ENCODE measurements at regions not wholly inside any gene's neighbourhood (a gene's known extent, or its start where the extent isn't known, plus 50 kb on each side); places are given as distances from the start of the nearest gene placed in this dataset.

GRCh38 chr16:8120001-8120400 is 470.3 kb downstream of the TMEM114 start:
- TF ChIP-seq, protein P1, sequence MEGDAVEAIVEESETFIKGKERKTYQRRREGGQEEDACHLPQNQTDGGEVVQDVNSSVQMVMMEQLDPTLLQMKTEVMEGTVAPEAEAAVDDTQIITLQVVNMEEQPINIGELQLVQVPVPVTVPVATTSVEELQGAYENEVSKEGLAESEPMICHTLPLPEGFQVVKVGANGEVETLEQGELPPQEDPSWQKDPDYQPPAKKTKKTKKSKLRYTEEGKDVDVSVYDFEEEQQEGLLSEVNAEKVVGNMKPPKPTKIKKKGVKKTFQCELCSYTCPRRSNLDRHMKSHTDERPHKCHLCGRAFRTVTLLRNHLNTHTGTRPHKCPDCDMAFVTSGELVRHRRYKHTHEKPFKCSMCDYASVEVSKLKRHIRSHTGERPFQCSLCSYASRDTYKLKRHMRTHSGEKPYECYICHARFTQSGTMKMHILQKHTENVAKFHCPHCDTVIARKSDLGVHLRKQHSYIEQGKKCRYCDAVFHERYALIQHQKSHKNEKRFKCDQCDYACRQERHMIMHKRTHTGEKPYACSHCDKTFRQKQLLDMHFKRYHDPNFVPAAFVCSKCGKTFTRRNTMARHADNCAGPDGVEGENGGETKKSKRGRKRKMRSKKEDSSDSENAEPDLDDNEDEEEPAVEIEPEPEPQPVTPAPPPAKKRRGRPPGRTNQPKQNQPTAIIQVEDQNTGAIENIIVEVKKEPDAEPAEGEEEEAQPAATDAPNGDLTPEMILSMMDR (conservative IDR thresholded peaks at IDR 0.05), result no peak
- no peak for TF ChIP-seq ZFX (IDR thresholded peaks at IDR 0.05)

All from C4-2B (cell line).